ENCODE measurements at regions not wholly inside any gene's neighbourhood (a gene's known extent, or its start where the extent isn't known, plus 50 kb on each side); places are given as distances from the start of the nearest gene placed in this dataset.

DNA sequence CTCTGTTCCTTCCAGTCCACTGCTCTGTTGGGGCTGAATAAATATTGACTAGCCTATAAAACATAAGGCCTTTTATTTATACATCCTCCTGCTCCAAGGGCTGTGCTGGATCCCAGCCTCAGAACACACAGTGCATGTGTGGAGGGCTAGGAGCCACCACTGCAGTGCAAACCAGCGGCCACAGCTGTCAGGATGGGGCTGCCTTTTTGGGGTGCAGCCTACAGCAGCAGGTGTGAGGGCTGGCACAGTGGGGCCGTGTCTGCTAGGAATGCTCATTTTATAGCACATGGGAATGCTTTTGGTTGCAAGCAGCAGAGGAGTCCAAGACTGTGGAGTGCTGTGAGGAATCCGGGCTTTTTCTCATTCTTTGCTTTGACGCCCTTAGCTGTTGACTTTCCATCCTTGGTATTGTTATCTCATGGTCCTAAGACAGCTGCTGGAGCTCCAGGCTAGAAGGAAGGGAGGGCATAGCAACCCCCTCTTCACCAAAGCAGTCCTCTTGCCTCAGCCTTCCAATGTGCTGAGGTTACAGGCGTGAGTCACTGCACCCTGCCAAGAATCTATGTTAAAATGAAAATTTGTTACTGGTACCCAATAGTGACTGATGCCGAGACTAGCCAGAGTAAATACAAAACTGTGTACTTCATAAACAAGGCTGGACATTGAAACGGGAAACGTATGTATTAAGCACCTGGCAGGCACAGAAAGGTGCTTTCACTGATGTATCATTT is 334.3 kb upstream of the GATB start:
- no peak for TF ChIP-seq CTCF (IDR thresholded peaks at IDR 0.05)
- no peak for TF ChIP-seq POLR2A (IDR thresholded peaks at IDR 0.05)

Data from esophagus squamous epithelium (tissue), 4 donors.